ENCODE measurements at regions not wholly inside any gene's neighbourhood (a gene's known extent, or its start where the extent isn't known, plus 50 kb on each side); places are given as distances from the start of the nearest gene placed in this dataset.
"Not testable (repeated sequence)": the region's sequence is repeated elsewhere in the genome, so short reads cannot be mapped to it uniquely, and the experiment has no call there.

- DNase-seq, result no peak
Measured at GRCh38 chr1:199489594-199489993, 537.9 kb upstream of the NR5A2 start.

DNA sequence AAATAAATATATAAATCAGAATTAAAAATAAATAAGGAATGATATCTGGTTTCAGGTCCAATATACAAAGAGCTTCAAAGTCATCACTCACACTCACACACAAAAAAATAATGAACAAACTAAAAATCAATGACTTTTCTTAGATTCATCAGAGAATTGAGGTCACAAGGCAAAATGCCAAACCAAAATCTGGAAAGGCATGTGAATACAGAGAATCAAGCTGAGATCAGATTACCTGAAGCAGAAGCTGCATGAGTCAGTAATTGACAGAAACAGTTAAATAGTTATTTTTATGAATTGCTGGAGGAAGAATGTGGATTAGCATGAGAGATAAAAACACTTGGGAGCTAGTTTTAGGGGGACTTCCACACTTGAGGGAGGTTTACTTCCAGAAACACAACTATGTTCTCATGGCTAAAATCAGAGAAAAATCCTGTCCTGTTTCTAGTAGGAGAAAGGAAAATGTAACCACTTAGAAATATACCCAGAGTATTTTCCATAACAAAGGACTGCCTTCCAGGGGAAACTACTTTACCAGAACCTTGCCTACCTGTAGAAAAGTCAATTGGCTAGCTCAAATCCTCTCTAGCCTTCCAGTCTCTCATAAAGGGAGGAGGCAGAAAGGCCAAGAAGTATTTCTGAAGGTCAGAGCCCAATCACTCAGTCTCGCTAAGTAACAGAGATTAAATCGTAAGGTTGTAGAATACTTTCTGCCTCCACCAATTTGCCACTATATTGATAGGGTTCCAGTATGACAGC, 536.6 kb upstream of the NR5A2 start:
- no peak for DNase-seq

GRCh38 chr1:199495432-199495831, 532.1 kb upstream of the NR5A2 start:
- no peak for DNase-seq

DNA sequence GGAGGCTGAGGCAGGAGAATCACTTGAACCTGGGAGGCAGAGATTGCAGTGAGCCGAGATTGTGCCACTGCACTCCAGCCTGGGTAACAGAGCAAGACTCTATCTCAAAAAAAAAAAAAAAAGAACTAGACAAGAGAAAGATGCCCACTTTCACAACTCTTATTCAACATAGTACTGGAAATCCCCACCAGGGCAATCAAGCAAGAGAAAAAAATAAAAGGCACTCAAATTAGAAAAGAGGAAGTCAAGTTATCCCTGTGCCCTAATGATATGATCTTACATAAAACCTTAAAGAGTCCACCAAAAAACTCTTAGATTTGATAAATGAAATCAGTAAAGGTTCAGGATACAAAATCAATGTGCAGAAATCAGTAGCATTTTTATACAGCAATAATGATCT, 528.7 kb upstream of the NR5A2 start:
- not testable (repeated sequence) for DNase-seq

DNA sequence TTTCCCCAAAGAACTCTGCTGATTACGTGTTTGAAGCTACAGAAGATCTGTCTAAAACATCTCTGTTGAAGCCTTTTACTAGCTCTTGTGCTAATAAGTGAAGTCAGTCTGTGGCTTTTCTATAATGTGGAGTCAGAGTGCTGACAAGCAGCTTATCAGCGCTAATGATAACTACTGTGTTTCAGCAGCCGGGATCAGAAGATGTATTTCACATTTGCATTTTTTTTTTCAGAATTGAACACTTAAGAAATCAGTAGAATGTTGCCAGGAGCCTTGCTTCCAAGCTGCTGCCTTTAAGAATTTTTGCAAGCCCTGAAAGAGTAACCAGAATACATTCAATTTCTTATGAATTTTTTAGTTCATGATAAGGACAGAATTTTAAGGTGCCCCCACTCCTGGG, 519.4 kb upstream of the NR5A2 start:
- no peak for DNase-seq

DNA sequence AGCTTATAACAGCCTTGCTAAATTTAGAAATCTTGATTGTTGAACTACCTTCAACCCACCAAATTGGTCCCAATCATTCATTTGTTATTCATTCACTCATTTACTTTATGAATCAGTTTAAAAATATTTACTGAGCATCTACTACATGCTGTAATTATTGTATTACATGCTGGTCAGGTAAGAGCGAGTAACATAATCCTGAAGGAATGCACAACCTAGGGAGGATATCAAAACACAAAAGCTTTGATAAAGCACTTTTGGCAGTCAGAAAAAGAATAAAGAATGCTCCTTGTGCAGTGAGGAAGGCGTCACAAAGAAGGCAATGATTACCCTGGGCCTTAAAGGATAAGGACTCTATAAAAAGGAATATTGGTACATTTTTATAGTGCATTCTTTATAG, 518.9 kb upstream of the NR5A2 start:
- DNase-seq, result no peak

- DNase-seq, result no peak
Measured at GRCh38 chr1:199509456-199509855, 518.1 kb upstream of the NR5A2 start.

GRCh38 chr1:199510314-199510713, 517.2 kb upstream of the NR5A2 start:
- no peak for DNase-seq

DNA sequence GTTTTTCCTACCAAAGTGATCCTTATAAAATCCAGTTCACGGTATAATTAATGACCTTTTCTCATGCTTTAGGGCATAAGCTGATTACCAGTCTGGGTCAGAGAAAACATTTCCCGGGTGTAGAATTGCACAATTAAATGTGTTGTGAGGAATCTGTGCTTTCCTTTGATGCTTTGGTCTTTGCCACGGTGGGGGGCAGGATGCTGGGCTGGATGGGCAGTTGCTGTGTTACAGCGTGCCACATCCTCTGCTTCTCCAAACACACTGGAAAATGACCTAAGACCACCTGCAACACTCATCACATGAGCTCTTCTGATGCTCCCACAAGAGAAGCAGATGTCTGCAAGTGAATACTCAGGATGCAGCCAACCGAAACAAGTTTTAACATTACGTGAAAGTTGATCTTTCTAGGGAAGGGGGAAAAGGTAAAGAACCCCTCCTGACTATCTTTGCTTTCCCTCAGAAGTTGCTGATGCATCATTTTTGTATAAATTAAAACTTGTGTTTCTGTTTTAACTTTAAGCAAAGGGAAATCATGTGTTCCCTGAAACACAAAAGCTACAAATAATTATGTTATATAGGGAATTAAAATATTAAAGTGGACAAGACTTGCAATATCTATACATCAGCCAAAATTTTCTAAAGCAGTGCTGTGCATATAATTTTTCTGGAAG, 515.3 kb upstream of the NR5A2 start:
- DNase-seq, result no peak

DNA sequence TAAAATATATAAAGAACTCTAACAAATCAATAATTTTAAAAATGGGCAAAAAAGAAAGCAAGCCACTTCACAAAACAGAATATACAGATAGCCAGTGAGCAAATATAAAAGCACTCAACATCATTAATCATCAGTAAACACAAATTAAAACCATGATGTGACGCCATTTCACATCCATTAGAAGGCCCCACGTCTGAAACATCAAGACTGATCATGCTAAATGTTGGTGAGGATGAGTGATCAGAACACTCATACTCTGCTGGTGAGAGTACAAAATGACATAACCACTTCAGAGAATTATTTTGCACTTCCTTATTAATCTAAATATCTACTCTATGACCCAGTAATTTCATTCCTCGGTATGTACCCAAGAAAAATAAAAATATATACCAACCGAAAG, 512.2 kb upstream of the NR5A2 start:
- no peak for DNase-seq

GRCh38 chr1:199522338-199522737, 505.2 kb upstream of the NR5A2 start:
- DNase-seq, result no peak

DNA sequence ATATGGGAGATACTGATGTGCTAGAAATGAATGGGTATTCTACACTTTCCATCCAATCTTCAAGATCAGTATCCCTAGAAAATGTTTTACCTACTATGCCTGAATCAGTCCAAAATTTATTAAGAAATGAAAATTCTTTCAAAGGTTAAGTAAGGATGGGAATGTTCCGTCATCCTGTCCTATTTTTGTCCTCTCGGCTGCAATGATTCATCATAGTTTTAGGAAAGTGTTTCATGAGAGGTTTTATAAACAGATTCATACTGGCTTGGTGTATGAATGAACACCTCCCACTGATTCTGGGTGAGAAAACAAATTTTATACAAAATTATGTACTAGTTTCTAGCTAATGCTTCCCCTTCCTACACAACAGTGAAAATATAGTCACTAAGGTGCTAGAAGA, 504.6 kb upstream of the NR5A2 start:
- DNase-seq, result no peak

GRCh38 chr1:199529324-199529723, 498.2 kb upstream of the NR5A2 start:
- DNase-seq, result no peak

DNA sequence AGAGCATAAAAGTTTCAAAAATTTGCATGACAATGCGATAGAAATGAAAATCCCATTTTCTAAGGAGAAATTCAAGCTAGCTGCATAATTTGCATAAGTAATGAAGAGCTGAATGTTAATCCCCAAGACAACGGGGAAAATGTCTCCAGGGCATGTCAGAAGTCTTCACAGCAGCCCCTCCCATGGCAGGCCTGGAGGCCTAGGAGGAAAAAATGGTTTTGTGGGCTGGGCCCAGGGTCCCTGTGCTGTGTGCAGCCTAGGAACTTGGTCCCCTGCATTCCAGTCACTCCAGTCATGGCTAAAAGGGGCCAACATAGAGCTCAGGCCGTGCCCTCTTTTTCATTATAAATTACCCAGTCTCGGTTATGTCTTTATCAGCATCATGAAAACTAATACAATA, 494.1 kb upstream of the NR5A2 start:
- DNase-seq, result not testable (repeated sequence)

- DNase-seq, result no peak
Measured at GRCh38 chr1:199545780-199546179, 481.7 kb upstream of the NR5A2 start.

GRCh38 chr1:199546323-199546722, 481.2 kb upstream of the NR5A2 start:
- DNase-seq, result no peak

- DNase-seq, result no peak
Measured at GRCh38 chr1:199549421-199549820, 478.1 kb upstream of the NR5A2 start.

GRCh38 chr1:199550199-199551065, 477.1 kb upstream of the NR5A2 start:
- no peak for DNase-seq

DNA sequence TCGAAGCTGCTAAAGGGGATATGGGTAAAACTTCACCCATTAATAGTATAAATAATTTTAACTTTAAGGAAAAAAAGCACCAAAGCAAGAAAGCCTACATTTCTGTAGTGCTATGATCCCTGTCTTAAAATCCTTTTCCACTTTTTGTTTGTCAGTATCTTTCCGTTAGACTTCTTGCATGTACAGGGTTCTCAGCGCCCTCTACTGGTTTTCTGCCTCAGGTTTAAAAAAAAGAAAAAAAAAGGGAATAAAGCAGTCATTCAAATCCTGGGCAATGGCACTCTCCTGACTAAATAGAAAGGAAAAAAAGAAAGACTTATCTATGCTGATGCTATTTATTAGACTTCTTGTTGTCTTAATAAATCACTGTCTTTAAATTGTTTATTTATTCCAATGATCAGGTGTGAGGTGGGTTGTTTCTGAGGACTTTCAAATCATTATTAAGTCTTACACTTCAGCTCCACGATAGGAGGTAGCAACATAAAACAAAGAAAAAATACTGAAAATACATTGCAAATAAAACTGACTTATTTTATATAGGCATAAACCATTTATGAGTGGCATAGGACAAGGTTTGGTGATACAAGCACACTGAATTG, 475.4 kb upstream of the NR5A2 start:
- DNase-seq, result no peak

DNA sequence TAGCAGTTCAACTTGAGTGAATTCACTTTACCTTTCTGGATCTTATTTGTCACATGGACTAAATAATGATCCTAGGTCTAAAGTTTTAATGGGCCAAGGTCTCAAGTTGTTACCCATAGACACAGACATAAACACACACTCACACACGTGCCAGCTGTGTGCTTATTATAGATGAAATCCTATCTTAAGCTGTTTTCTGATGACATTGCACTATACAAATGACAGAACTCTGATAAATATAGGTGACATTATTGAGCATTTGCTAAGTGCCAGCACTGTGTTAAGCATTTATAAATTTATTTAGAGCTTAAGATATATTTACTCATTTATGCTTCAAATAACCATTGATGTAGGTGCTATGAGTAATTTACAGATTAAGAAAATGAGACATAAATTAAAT, 474.4 kb upstream of the NR5A2 start:
- DNase-seq, result no peak

- no peak for DNase-seq
Measured at GRCh38 chr1:199561334-199561733, 466.2 kb upstream of the NR5A2 start.

- DNase-seq, result no peak
Measured at GRCh38 chr1:199573047-199573446, 454.5 kb upstream of the NR5A2 start.

GRCh38 chr1:199574950-199575349, 452.6 kb upstream of the NR5A2 start:
- no peak for DNase-seq
